HG03095 (cell line): ENCODE measurements at regions not wholly inside any gene's neighbourhood (a gene's known extent, or its start where the extent isn't known, plus 50 kb on each side); places are given as distances from the start of the nearest gene placed in this dataset.

Source experiments
- ATAC-seq: cut with Tn5 transposase; IDR thresholded peaks from one replicate; pipeline ENCODE4 v1.9.1; 2021; ENCODE audit warnings: moderate library complexity; ENCODE audit not compliant: unreplicated experiment

- peak; percentile 85 for ATAC-seq
Observed at GRCh38 chr3:18740631-18741583, 315.8 kb upstream of the SATB1 start.

DNA sequence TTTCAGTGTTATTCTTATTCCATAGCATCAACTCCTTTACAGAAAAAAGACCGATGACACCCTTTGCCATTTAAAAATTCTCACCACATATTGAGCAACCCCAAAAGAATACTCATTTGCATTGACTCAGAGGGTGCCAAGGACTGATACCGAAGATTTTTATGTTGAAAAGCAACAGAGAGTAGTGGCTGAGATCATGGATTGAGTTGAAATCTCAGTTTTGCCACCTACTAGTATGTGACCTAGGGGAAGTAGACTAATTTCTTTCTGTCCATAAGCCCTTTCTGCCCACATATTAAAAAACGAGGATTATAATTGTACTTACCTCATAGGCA is 313.9 kb upstream of the SATB1 start:
- ATAC-seq = no peak

GRCh38 chr3:18738393-18739098 is 313.4 kb upstream of the SATB1 start:
- ATAC-seq = no peak

DNA sequence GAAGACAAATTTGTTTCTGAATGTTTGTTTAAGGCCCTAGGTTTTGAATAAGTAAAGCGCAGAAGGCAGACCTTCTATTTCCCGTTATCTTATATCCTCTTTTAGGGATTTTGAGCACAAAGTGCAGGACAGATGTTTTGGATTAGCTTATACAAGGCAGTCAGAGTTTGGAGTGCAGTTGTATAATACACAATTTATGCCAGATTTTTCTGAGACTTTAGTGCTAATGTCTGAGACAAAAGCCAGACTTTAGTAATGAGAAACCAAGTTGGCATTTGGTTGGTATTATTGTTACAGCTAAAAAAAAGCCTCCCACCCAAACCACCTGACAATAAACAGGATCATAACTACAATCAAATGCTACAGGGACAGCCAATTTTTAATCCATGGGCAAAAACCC is 309.9 kb upstream of the SATB1 start:
- ATAC-seq = no peak

- no peak for ATAC-seq
Observed at GRCh38 chr3:18734309-18734708, 309.2 kb upstream of the SATB1 start.

DNA sequence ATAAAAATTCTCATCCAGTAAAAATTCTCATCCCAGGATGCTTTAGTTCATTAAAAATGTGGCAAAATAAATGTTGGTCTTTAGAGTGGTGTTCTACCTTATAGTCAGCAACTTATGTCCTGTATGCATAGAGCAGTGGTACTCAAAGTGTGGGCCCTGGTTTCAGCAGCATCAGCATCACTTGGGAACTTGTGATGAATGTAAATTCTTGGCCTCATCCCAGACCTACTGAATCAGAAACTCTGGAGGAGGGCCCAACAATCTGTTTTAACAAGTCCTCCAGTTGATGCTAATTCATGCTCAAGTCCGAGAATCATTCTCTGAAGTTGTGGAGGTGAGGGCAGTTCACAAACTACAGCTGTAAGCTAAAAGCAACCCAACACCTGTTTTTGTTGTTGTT is 307.3 kb upstream of the SATB1 start:
- ATAC-seq = no peak

- ATAC-seq = no peak
Observed at GRCh38 chr3:18730491-18730890, 305.4 kb upstream of the SATB1 start.

DNA sequence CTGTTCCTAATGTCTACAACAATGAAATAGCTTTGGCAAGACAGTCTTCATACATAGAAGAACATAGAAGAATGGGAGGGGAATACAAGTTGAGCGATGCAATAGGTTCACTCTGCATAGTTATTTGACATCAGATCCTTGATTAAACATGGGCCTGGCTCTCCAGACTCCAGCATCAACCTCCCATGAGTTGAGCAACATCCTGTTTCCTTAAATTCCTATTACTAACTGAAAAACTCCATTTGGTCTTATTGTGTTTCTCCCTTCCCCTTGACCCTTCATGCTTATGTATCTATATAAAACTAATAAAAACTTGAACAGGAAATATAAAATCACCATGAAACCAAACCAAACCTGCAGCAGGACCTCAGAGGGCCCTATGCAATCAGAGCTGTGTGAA is 304.5 kb upstream of the SATB1 start:
- ATAC-seq = no peak

DNA sequence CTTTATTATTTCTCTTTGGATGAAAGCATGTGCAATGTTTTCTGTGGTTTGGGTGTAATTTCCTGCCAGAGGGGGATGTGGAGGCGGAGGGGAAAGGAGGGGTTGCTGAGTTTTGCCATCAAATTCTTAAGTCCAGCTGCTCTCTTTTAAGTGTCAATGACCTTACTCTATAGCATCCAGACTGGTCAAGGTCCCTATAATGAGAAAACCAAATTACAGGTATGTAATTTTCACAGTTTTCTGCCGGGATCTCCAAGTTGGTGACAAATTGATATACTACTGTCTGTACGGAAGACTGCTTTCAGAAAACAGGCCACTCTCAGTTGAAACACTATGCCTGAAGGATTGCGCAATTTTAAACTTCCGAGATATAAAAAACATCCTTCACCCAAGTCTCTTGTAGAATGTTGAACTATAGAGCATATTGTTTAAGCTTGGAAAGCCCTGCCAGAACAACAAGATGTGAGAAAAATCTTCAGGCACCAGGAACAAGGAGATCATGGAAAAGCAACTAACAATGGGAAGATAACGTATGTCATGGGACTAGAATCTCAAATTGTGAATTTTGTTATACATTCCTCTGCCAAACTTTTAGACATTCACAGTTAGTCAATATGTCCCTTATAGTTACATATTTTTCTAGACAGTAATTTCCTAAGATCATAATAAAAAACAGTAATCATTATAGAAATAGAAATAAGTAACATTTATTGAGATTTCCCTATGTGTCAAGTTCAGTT is 300.7 kb upstream of the SATB1 start:
- ATAC-seq = no peak

GRCh38 chr3:18724456-18724855 is 299.3 kb upstream of the SATB1 start:
- no peak for ATAC-seq

DNA sequence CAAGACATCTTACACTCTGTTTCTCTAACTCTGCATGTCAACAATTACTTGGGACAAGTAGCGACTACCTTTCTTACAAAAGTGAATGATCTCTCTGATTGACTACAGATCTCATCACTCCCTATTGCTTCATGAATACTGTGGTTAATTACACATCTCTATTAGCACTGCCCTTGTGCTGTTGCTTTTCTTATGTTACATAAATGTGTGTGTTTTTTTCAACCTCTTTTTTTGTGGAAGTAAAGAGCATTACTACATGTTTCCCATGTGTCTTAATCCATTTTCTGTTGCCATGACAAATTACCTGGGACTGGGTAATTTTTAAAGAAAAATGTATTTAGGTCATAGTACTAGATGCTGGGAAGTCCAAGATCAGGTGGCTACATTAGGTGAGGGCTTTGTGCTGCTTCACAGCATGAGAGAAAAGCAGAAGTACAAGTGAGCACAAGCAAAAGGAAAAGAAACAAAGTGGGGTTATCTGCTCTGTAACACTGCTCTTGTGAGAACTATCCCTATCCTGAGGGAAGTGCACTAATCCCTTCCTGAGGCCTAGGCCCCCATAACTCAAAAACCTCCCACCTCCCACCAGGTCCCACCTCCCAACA is 298.2 kb upstream of the SATB1 start:
- ATAC-seq = no peak

GRCh38 chr3:18720543-18720942 is 295.4 kb upstream of the SATB1 start:
- ATAC-seq = no peak

DNA sequence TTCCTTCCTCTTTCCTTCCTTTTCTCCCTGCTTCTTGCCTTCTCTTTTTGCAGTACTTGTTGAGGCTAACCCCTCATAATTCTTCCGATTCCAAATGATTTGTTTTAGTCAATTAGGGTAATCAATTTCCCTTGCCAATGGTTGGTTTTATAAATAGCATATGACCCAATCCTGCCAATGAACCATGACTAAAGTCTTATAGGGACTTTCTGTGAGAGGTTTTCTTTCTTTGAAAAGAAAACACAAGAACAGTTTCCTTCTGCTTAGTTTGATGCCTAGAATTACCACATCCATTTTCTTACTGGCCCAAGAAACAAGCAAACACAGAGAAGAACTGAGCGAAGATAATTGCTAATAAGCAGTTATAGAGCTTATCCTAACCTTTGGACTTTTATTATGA is 292.5 kb upstream of the SATB1 start:
- no peak for ATAC-seq

DNA sequence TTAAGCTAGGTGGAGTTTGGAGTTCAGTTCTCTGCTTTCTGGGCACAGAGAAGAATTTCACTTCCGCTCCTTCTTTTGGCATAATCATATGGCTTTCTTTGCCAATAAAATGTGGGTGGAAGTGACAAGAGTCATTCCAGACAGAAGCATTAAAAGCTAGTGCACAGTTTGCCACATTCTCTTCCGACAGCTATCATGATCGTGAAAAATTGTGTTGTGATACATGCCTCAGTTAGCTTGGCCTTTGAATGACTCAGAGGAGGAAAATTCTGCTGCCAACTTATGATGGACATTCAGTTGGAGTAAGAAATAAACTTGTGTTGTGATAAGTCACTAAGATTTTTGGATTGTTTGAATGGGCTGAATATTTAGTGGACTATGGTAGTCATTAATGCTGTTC is 291.7 kb upstream of the SATB1 start:
- no peak for ATAC-seq

- no peak for ATAC-seq
Observed at GRCh38 chr3:18716101-18716500, 291.0 kb upstream of the SATB1 start.

DNA sequence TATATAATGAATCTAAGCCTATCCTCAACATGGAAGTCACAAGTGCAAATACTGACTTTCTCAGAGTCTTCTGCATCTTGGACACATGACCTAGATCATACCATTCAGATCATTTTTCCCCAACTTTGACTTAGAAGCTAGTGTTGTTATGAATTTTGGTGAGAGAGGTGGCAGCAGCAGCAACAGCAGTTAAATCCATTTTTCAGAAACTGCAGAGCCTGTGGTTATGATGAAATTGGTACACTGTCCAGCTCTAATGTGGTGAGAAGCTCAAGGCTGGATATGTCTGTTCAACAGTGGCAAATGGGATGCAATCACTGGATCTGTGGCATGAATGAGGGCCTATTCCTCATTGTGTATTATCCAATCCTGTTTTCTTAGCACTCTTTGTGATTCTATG is 290.1 kb upstream of the SATB1 start:
- ATAC-seq = no peak

- ATAC-seq = no peak
Observed at GRCh38 chr3:18713577-18713951, 288.4 kb upstream of the SATB1 start.

DNA sequence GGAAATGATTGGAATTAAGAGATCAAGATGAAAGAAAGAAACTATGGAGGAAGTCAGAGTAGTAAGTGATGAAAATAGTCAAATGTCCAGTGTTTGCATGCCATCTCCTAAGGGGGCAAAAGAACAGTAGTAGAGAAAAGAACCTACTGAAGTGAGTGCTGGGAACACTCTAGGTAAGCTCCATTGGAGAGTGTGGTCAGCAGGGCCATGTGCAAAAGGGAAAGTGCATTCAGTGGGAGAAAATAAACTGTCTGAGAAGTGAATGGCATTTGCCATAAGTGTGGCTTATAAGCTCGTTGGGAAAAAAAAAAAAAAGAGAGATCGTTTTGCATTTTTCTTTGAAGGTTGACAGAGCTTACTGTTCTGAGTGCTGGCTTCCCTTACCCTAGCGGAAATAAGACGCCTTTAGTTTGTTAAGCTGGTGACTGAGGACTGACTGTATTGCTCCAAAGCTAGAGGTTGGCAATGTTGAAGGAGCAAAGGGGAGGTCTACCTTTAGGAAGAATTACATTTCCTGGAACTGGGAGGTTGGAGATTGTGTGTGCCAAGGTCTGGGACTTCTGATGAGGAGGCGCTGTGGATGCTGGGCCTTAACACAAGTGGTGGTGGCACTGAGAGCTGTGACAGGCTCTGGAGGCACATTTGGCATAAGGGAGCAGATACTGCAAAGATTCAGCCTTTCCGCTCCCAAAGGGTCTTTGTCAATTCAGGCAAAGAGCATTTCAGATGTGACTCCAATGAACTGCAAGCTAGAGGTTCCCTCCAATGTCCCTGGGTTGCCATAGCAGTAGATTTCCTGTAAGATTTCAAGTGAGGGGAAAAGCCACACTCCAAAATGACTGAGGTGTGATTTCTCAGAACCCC is 287.8 kb upstream of the SATB1 start:
- no peak for ATAC-seq

DNA sequence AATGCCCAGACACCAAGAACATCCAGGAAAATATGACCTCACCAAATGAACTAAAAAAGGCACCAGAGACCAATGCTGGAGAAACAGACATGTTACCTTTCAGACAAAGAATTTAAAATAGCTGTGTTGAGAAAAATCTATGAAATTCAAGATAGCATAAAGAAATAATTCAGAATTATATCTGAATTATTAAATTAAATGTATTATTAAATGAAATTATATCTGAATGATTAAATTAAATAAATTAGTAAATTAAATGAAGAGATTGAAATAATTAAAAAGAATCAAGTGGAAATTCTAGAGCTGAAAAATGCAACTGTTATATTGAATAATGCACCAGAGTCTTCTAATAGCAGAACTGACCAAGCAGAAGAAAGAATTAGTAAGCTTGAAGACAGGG is 279.2 kb upstream of the SATB1 start:
- ATAC-seq = no peak

DNA sequence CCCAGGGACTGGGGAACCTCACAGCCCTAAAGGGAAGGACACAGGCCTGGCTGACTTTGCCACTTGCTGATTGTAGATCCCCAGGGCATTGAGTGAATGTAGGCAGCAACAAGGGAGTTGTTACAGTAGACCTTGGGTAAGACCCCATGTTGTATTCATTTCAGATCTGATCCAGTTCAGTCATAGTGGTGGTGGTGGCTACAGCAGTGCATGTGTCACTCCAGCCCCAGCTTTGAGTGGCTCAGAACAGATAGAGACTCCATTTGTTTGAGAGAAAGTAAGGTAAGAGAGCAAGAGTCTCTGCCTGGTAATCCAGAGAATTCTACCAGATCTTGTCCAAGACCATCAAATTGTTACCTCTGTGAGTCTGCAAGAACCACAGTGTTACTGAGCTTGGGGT is 278.7 kb upstream of the SATB1 start:
- no peak for ATAC-seq
